HG03103 (cell line): ENCODE measurements at regions not wholly inside any gene's neighbourhood (a gene's known extent, or its start where the extent isn't known, plus 50 kb on each side); places are given as distances from the start of the nearest gene placed in this dataset.

Source experiments
- ATAC-seq: cut with Tn5 transposase; IDR thresholded peaks from one replicate; pipeline ENCODE4 v1.9.1; 2021; ENCODE audit warnings: low read depth; ENCODE audit not compliant: unreplicated experiment

GRCh38 chr2:180328795-180329422 lies 321.8 kb upstream of the CWC22 start:
- no peak for ATAC-seq

GRCh38 chr2:180327185-180327584 lies 320.1 kb upstream of the CWC22 start:
- ATAC-seq = no peak

GRCh38 chr2:180325416-180326120 lies 318.5 kb upstream of the CWC22 start:
- ATAC-seq = no peak

GRCh38 chr2:180324182-180324581 lies 317.1 kb upstream of the CWC22 start:
- no peak for ATAC-seq

GRCh38 chr2:180322781-180323180 lies 315.7 kb upstream of the CWC22 start:
- no peak for ATAC-seq

GRCh38 chr2:180319586-180320405 lies 312.7 kb upstream of the CWC22 start:
- ATAC-seq = peak; percentile 97

- ATAC-seq = no peak
These were observed 307.0 kb upstream of the CWC22 start for GRCh38 chr2:180314086-180314485.

- no peak for ATAC-seq
These were observed 305.4 kb upstream of the CWC22 start for GRCh38 chr2:180312542-180312941.

- no peak for ATAC-seq
These were observed 300.0 kb upstream of the CWC22 start for GRCh38 chr2:180307096-180307495.

- ATAC-seq = no peak
These were observed 299.2 kb upstream of the CWC22 start for GRCh38 chr2:180306346-180306745.

GRCh38 chr2:180291552-180292421 lies 284.7 kb upstream of the CWC22 start:
- no peak for ATAC-seq

- ATAC-seq = no peak
These were observed 284.0 kb upstream of the CWC22 start for GRCh38 chr2:180291060-180291459.

- ATAC-seq = no peak
These were observed 282.5 kb upstream of the CWC22 start for GRCh38 chr2:180289627-180290026.

- no peak for ATAC-seq
These were observed 272.5 kb upstream of the CWC22 start for GRCh38 chr2:180279581-180279980.

- no peak for ATAC-seq
These were observed 269.6 kb upstream of the CWC22 start for GRCh38 chr2:180276733-180277132.

- no peak for ATAC-seq
These were observed 260.9 kb upstream of the CWC22 start for GRCh38 chr2:180268006-180268405.

- no peak for ATAC-seq
These were observed 254.9 kb upstream of the CWC22 start for GRCh38 chr2:180261976-180262375.

- ATAC-seq = no peak
These were observed 251.5 kb upstream of the CWC22 start for GRCh38 chr2:180258579-180258978.

GRCh38 chr2:180258041-180258537 lies 251.0 kb upstream of the CWC22 start:
- ATAC-seq = no peak

GRCh38 chr2:180257247-180257646 lies 250.2 kb upstream of the CWC22 start:
- no peak for ATAC-seq
